H1 (cell line): ENCODE measurements at regions not wholly inside any gene's neighbourhood (a gene's known extent, or its start where the extent isn't known, plus 50 kb on each side); places are given as distances from the start of the nearest gene placed in this dataset.

Source experiments
- CTCF ChIA-PET: fragments of 300-600 bp; sonication (Branson Sonifier 250); formaldehyde crosslinking; loops from one replicate; lab custom pipeline; 2021; ENCODE audit not compliant: partially characterized antibody; lab: Charles Lee
- POLR2A ChIA-PET: fragments of 300-600 bp; sonication (Branson Sonifier 250); formaldehyde crosslinking; loops from one replicate; lab custom pipeline; 2021; ENCODE audit warnings: inconsistent platforms; ENCODE audit not compliant: partially characterized antibody; lab: Charles Lee
- DNase-seq, 2 experiments: peaks; one replicate each; pipeline versions ENCODE4 v3.0.0 to v3.0.0-alpha.2; 2010 to 2022; ENCODE audit warnings: low spot score in 2 of 2, low read depth in 1 of 2, mixed read lengths in 1 of 2
- FAIRE-seq: peaks from 2 replicates; lab custom pipeline; 2011; peaks lifted over from hg19 to GRCh38; lab: Jason Lieb, UNC
- H2AFZ ChIP-seq: 2 replicates; pipeline ENCODE4 v1.8.1; 2012; ENCODE audit warnings: low read length, inconsistent platforms
- H2AK5ac ChIP-seq: 2 replicates; pipeline ENCODE4 v1.6.1; 2013; ENCODE audit warnings: low read depth, low read length
- H2BK120ac ChIP-seq: replicated peaks from 2 replicates; pipeline ENCODE3; 2013; ENCODE audit warnings: low read depth, low read length, inconsistent platforms
- H2BK12ac ChIP-seq: 2 replicates; pipeline ENCODE4 v1.6.1; 2013; ENCODE audit warnings: low read depth, low read length
- H2BK15ac ChIP-seq: 2 replicates; pipeline ENCODE4 v1.6.1; 2013; ENCODE audit warnings: low read length
- H2BK20ac ChIP-seq: 2 replicates; pipeline ENCODE4 v1.6.1; 2013; ENCODE audit warnings: low read length
- H2BK5ac ChIP-seq: 2 replicates; pipeline ENCODE4 v1.6.1; 2013; ENCODE audit warnings: low read depth, low read length
- H3K14ac ChIP-seq: 2 replicates; pipeline ENCODE4 v1.6.1; 2013; ENCODE audit warnings: inconsistent platforms; ENCODE audit not compliant: insufficient read length
- H3K18ac ChIP-seq: 2 replicates; pipeline ENCODE4 v1.6.1; 2013; ENCODE audit warnings: low read length; ENCODE audit errors: extremely low read depth
- H3K23ac ChIP-seq: 2 replicates; pipeline ENCODE4 v1.6.1; 2013; ENCODE audit warnings: inconsistent platforms; ENCODE audit not compliant: insufficient read length
- H3K23me2 ChIP-seq: 2 replicates; pipeline ENCODE4 v1.6.1; 2013; ENCODE audit warnings: low read depth, low read length
- H3K27ac ChIP-seq: 2 replicates; pipeline ENCODE4 v1.6.1; 2011; ENCODE audit warnings: low read depth, low read length, inconsistent platforms
- H3K27me3 ChIP-seq, 4 experiments: replicated peaks in 1 of 4; 1 replicate in 1 of 4; 2 replicates in 3 of 4; pipeline versions ENCODE4 v1.6.1 to v1.8.1; 2011 to 2013; ENCODE audit warnings: low read length in 3 of 4, mild to moderate bottlenecking in 3 of 4, inconsistent platforms in 2 of 4, mixed read lengths in 2 of 4, moderate library complexity in 1 of 4; ENCODE audit not compliant: control insufficient read depth in 3 of 4, insufficient read depth in 3 of 4; ENCODE audit errors: extremely low read depth in 1 of 4
- H3K36me3 ChIP-seq, 4 experiments: 2 replicates each; pipeline versions ENCODE4 v1.6.1 to v1.8.1; 2011 to 2013; ENCODE audit warnings: mild to moderate bottlenecking in 4 of 4, low read length in 3 of 4, moderate library complexity in 2 of 4, control low read depth in 1 of 4, inconsistent platforms in 1 of 4; ENCODE audit not compliant: insufficient read depth in 4 of 4, control insufficient read depth in 2 of 4
- H3K4ac ChIP-seq: replicated peaks from 2 replicates; pipeline ENCODE3; 2013; ENCODE audit warnings: low read length, low read depth, mixed read lengths, inconsistent platforms; ENCODE audit not compliant: insufficient read length
- H3K4me1 ChIP-seq, 4 experiments: replicated peaks in 1 of 4; 1 replicate in 1 of 4; 2 replicates in 3 of 4; pipeline versions ENCODE4 v1.6.1 to v1.8.1; 2011 to 2013; ENCODE audit warnings: low read length in 3 of 4, inconsistent platforms in 2 of 4, mixed read lengths in 1 of 4; ENCODE audit not compliant: insufficient read depth in 4 of 4, control insufficient read depth in 3 of 4
- H3K4me2 ChIP-seq, 2 experiments: 2 replicates each; pipeline versions ENCODE4 v1.6.1 to v1.8.1; 2011 to 2013; ENCODE audit warnings: low read depth in 2 of 2, low read length in 2 of 2, control low read depth in 1 of 2, inconsistent platforms in 1 of 2, mild to moderate bottlenecking in 1 of 2; ENCODE audit not compliant: insufficient read depth in 1 of 2
- H3K4me3 ChIP-seq, 4 experiments: fragments of 200-600, 300-600 bp in 1 of 4; sonication (generic), shearing (Covaris generic), sonication (Bioruptor Twin) in 1 of 4; 2 replicates each; pipeline versions ENCODE4 v1.5.1 to v1.8.1; 2011 to 2016; ENCODE audit warnings: low read length in 4 of 4, low read depth in 3 of 4, control low read depth in 2 of 4, inconsistent platforms in 2 of 4, mild to moderate bottlenecking in 2 of 4, mixed read lengths in 1 of 4, moderate library complexity in 1 of 4; ENCODE audit not compliant: insufficient read depth in 2 of 4; ENCODE audit errors: extremely low read depth in 1 of 4
- H3K56ac ChIP-seq: replicated peaks from 2 replicates; pipeline ENCODE3; 2013; ENCODE audit warnings: low read depth, mild to moderate bottlenecking, mixed read lengths, low read length, inconsistent platforms; ENCODE audit not compliant: insufficient read length
- H3K79me1 ChIP-seq: 2 replicates; pipeline ENCODE4 v1.6.1; 2013; ENCODE audit warnings: low read depth, low read length, control low read depth
- H3K79me2 ChIP-seq, 2 experiments: 2 replicates each; pipeline versions ENCODE4 v1.6.1 to v1.8.1; 2012 to 2013; ENCODE audit warnings: low read length in 2 of 2, mild to moderate bottlenecking in 2 of 2, inconsistent platforms in 1 of 2; ENCODE audit not compliant: insufficient read depth in 2 of 2, control insufficient read depth in 1 of 2
- H3K9ac ChIP-seq, 4 experiments: replicated peaks in 1 of 4; 1 replicate in 1 of 4; 2 replicates in 3 of 4; pipeline versions ENCODE4 v1.6.1 to v1.8.1; 2011 to 2013; ENCODE audit warnings: low read depth in 3 of 4, low read length in 3 of 4, control low read depth in 2 of 4, mild to moderate bottlenecking in 2 of 4, moderate library complexity in 2 of 4, inconsistent platforms in 1 of 4; ENCODE audit errors: extremely low read depth in 1 of 4
- H3K9me3 ChIP-seq, 2 experiments: 2 replicates each; pipeline versions ENCODE4 v1.6.1 to v1.8.1; 2012 to 2013; ENCODE audit warnings: mild to moderate bottlenecking in 2 of 2, moderate library complexity in 2 of 2, control low read depth in 1 of 2, inconsistent platforms in 1 of 2, low read depth in 1 of 2, low read length in 1 of 2, mixed read lengths in 1 of 2; ENCODE audit not compliant: insufficient read depth in 2 of 2
- H4K20me1 ChIP-seq, 2 experiments: replicated peaks in 1 of 2; 2 replicates each; pipeline versions ENCODE3 to v1.8.1; 2011 to 2013; ENCODE audit warnings: inconsistent platforms in 2 of 2, low read length in 2 of 2, mild to moderate bottlenecking in 1 of 2; ENCODE audit not compliant: insufficient read depth in 2 of 2, control insufficient read depth in 1 of 2
- H4K5ac ChIP-seq: 2 replicates; pipeline ENCODE4 v1.6.1; 2013; ENCODE audit warnings: low read length, low read depth, mixed read lengths, inconsistent platforms; ENCODE audit not compliant: insufficient read length
- H4K8ac ChIP-seq: 2 replicates; pipeline ENCODE4 v1.8.0; 2013; ENCODE audit warnings: mild to moderate bottlenecking, moderate library complexity, low read length, inconsistent platforms; ENCODE audit not compliant: insufficient read depth; ENCODE audit errors: extremely low read depth
- H4K91ac ChIP-seq: replicated peaks from 2 replicates; pipeline ENCODE3; 2013; ENCODE audit warnings: low read length, mixed read lengths, inconsistent platforms; ENCODE audit not compliant: insufficient read length
- CBX8 ChIP-seq: fragments of 300-800, 300-1000 bp; sonication (generic); IDR thresholded peaks from 2 replicates; pipeline ENCODE4 v1.7.1; 2016; ENCODE audit warnings: low read depth, low read length, borderline replicate concordance
- WGBS, 2 experiments: shearing (Covaris generic) in 1 of 2; methylation state at CpG; one replicate each; pipeline versions ENCODE4 v1.1.6 to v1.1.7; 2013 to 2015; ENCODE audit warnings: low lambda C conversion rate in 2 of 2, mixed read lengths in 2 of 2, inconsistent platforms in 1 of 2, low coverage in 1 of 2, missing lambda C conversion rate in 1 of 2; ENCODE audit not compliant: insufficient replicate concordance in 2 of 2, insufficient coverage in 1 of 2, insufficient read length in 1 of 2; ENCODE audit errors: extremely low coverage in 1 of 2, missing lambda C conversion rate in 1 of 2; 5-methylcytosine and 5-hydroxymethylcytosine counted together

DNA sequence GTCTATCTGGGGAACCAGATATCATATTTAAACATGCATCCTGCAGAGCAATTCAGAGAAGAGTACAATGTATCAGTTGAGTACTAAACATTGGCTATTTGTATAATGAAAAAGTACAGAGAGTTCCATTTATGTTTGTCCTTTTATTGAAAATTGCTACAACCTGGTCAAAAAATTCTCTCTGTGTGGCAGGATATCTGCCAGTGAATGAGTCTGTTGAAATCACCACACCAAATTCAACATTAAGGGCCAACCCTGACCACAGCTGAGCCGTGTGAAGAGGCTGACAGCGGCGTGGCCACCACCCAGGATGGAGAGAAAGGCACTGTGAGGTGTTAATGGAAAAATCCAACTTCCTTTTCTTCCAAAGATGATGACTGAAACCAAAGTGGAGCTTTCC, 422.7 kb upstream of the PIK3R1 start:
- CTCF ChIA-PET = no interaction called here
- 97% methylated on average over 3 of the region's 3 CpGs; no CpG with 5 or more reads in 1 of the 2 experiments for WGBS, 2 experiments
- DNase-seq = no peak

More for the DNA sequence above, 422.7 kb upstream of the PIK3R1 start:
- POLR2A ChIA-PET = no interaction called here
- Histone ChIP-seq H3K36me3 (no peaks in the 10 kb centered on the region), H4K91ac (no peak overlapping the region), H3K27ac (no peak overlapping the region), H2BK120ac (no peak overlapping the region), H3K79me1 (no peaks in the 10 kb centered on the region), H3K4me1 (peaks cover 0 to 2% (median 0%) of the 10 kb centered on the region in 4 experiments; a peak in 1 of 7 replicates), H4K5ac (no peak overlapping the region), H4K20me1 (no peaks in the 10 kb centered on the region), H2BK15ac (no peak overlapping the region), H3K9me3 (no peaks in the 10 kb centered on the region), H3K56ac (no peak overlapping the region), H3K9ac (no peak overlapping the region), H4K8ac (no peak overlapping the region), H3K27me3 (no peaks in the 10 kb centered on the region), H2BK20ac (no peak overlapping the region), H2BK12ac (no peak overlapping the region), H3K23ac (no peak overlapping the region), H2AK5ac (no peak overlapping the region), H3K4me2 (no peak overlapping the region), H2AFZ (no peak overlapping the region), H3K4ac (no peak overlapping the region), H3K18ac (no peak overlapping the region), H3K4me3 (no peak overlapping the region), H3K14ac (no peak overlapping the region), H3K23me2 (no peaks in the 10 kb centered on the region), H2BK5ac (no peak overlapping the region), H3K79me2 (no peaks in the 10 kb centered on the region)
- no peak for FAIRE-seq
- no peak for TF ChIP-seq CBX8
